ENCODE measurements at regions not wholly inside any gene's neighbourhood (a gene's known extent, or its start where the extent isn't known, plus 50 kb on each side); places are given as distances from the start of the nearest gene placed in this dataset.
"Not testable (repeated sequence)": the region's sequence is repeated elsewhere in the genome, so short reads cannot be mapped to it uniquely, and the experiment has no call there.

DNA sequence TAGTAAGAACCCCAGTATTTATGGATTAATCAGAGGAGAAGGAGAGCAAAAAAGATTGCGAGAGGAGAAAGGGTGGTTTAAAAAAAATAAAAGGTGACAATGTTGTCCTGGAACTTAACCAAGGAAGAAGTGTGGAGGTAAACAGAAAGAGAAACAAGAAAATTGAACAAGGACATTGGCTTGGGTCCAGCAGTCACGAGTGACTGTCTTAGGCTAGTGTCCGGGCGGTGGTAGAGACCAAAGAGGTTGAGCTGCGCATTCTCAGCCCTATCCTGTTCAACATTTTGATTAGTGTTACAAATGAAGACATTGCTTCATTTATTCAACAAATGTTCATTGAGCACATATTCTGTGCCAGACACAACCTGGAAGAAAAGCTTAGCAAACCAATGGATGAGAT, 329.9 kb downstream of the FGFR2 start:
- DNase-seq (ENCODE audit: low read depth): no peak

DNA sequence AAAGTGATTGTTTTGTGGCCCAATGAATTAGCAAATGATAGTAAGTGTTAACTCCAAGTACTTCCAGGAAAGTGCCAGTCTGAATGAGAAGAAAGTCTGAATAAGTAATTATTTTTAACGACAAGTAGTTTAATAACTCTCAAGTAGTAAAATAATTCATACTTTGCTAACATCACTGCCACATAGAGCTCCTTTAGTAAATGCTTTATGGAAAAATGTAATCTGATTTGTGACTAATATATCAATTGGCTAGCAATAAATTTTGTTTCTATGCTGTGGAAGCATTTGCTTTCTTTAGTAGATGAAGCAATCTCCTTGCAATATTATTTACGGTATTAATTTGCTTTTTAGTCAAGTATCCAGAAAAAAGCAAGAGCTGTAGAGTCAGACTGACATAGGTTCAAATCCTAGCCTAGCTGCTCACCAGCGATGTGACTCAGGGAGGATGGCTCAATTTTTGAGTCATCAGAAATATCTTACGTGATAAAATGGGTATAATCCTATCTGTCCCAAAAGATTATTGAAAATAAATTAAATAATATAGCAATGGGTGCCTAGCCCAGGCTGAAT, 329.3 kb downstream of the FGFR2 start:
- TF ChIP-seq, protein P1, sequence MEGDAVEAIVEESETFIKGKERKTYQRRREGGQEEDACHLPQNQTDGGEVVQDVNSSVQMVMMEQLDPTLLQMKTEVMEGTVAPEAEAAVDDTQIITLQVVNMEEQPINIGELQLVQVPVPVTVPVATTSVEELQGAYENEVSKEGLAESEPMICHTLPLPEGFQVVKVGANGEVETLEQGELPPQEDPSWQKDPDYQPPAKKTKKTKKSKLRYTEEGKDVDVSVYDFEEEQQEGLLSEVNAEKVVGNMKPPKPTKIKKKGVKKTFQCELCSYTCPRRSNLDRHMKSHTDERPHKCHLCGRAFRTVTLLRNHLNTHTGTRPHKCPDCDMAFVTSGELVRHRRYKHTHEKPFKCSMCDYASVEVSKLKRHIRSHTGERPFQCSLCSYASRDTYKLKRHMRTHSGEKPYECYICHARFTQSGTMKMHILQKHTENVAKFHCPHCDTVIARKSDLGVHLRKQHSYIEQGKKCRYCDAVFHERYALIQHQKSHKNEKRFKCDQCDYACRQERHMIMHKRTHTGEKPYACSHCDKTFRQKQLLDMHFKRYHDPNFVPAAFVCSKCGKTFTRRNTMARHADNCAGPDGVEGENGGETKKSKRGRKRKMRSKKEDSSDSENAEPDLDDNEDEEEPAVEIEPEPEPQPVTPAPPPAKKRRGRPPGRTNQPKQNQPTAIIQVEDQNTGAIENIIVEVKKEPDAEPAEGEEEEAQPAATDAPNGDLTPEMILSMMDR (IDR thresholded peaks at IDR 0.05; ENCODE audit: control insufficient read depth, insufficient read depth, low read depth, low read length, missing control alignments): no peak
- no peak overlapping the region for H3K4me3 ChIP-seq (ENCODE audit: control insufficient read depth, low read depth, low read length)
- DNase-seq (ENCODE audit: low read depth): no peak

More for the DNA sequence above, 329.9 kb downstream of the FGFR2 start:
- TF ChIP-seq, protein P1 (IDR thresholded peaks at IDR 0.05; ENCODE audit: control insufficient read depth, insufficient read depth, low read depth, low read length, missing control alignments): no peak
- H3K4me3 ChIP-seq (ENCODE audit: control insufficient read depth, low read depth, low read length): no peak overlapping the region

DNA sequence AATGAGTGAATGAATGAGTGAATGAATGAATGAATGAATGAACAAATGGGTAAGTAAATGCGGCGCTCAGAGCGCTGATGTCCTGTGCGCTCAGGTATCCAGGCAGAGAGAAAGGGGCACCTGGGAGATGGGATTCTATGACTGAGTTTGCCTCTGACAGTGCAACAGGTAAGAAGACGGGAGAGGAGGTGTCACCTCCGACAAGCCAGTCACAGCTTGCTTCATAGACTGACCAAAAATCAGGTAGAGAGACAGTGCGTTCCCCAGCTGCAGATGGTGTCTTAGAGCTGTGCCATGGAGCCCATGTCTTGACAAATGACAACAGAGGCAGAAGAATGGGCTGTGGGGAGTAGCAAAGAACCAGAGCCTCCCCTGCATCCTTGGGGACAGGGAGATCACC, 327.3 kb downstream of the FGFR2 start:
- no peak for DNase-seq (ENCODE audit: low read depth)
- no peak overlapping the region for H3K4me3 ChIP-seq (ENCODE audit: control insufficient read depth, low read depth, low read length)
- TF ChIP-seq, protein P1 (IDR thresholded peaks at IDR 0.05; ENCODE audit: control insufficient read depth, insufficient read depth, low read depth, low read length, missing control alignments): no peak

DNA sequence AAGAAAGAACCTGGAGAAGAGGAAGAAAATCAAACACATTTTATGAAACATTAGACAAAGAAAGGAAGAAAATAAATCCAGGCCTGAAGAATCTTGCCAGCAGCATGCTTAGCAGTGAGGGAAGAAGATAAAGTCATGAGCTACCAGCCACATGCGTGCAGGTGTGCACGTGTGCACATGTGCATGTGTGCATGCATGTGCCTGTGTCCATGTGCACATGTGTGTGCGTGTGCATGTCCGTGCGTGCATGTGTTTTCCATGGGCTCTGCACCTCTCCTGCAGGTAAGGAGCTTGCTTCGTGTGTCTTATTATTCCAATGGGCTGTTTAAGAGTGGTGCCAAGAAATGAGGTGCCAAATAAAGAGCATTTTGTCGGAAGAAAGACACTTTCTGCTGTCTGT, 322.2 kb downstream of the FGFR2 start:
- H3K4me3 ChIP-seq (ENCODE audit: control insufficient read depth, low read depth, low read length): no peak overlapping the region
- no peak for DNase-seq (ENCODE audit: low read depth)
- TF ChIP-seq, protein P1 (IDR thresholded peaks at IDR 0.05; ENCODE audit: control insufficient read depth, insufficient read depth, low read depth, low read length, missing control alignments): no peak

DNA sequence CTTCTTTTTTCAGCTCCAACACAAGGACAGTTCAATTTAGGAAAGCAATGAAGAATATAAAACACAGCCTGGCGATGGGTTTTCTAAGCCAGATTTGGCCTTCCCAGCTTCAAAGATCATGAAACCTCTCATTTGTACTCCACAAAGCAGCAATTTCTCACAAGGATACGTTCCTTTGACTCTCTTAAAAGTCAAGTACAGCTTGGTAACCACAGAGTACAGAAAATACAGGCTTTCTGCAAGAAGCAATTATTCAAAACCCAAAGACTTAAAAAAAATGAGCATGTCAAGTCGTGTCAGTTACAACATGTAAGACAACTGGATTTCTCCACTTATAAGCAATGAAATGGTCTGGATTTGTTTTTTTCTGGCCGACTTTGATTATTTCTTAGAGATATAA, 321.4 kb downstream of the FGFR2 start:
- TF ChIP-seq, protein P1 (IDR thresholded peaks at IDR 0.05; ENCODE audit: control insufficient read depth, insufficient read depth, low read depth, low read length, missing control alignments): no peak
- DNase-seq (ENCODE audit: low read depth): no peak
- H3K4me3 ChIP-seq (ENCODE audit: control insufficient read depth, low read depth, low read length): no peak overlapping the region

DNA sequence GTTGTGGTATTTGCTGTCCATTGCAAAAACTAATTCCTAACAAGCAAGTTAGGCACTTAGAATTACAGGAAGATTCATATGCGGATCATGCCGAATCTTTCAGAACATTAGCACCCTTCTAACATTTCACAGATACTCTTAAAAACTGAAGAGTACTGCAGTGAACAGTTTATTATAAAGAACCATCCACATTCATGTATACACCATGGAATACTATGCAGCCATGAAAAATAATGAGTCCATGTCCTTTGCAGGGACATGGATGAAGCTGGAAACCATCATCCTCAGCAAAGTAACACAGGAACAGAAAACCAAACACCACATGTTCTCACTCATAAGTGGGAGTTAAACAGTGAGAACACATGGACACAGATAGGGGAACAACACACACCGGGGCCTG, 319.9 kb downstream of the FGFR2 start:
- not testable (repeated sequence) for DNase-seq (ENCODE audit: low read depth); H3K4me3 ChIP-seq (ENCODE audit: control insufficient read depth, low read depth, low read length)

DNA sequence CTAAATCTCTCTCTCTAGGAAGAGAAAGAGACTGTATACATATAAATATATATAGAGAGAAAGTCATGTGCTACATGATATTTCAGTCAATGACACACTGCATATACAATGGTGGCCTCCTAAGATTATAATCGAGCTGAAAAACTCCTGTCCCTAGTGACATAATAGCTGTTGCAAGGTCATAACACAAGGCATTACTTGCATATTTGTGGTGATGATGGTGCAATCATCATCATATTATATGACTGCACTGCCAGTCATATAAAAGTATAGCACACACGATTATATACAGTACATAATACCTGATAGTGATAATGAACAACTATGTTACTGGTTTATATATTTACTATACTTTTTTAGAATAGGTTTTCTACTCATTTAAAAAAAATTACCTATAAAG, 316.7 kb downstream of the FGFR2 start:
- DNase-seq (ENCODE audit: low read depth): no peak
- TF ChIP-seq, protein P1 (IDR thresholded peaks at IDR 0.05; ENCODE audit: control insufficient read depth, insufficient read depth, low read depth, low read length, missing control alignments): no peak

More for the DNA sequence above, 316.7 kb downstream of the FGFR2 start:
- H3K4me3 ChIP-seq (ENCODE audit: control insufficient read depth, low read depth, low read length): no peak overlapping the region

All from AG09309 (cell line).